Transverse colon (tissue), 4 donors: ENCODE measurements at regions not wholly inside any gene's neighbourhood (a gene's known extent, or its start where the extent isn't known, plus 50 kb on each side); places are given as distances from the start of the nearest gene placed in this dataset.

Source experiments
- EP300 ChIP-seq: sonication (generic); formaldehyde crosslinking; IDR thresholded peaks from one replicate; pipeline ENCODE4 v1.6.1; 2017; ENCODE audit warnings: antibody characterized with exemption, low read depth
- POLR2A ChIP-seq: fragments of 450-650 bp; IDR thresholded peaks from one replicate; pipeline ENCODE4 v1.6.1; 2016; ENCODE audit warnings: antibody characterized with exemption, mild to moderate bottlenecking, moderate library complexity
- POLR2AphosphoS5 ChIP-seq, 3 donors: sonication (generic); formaldehyde crosslinking; IDR thresholded peaks; one replicate each; pipeline ENCODE4 v1.6.1; 2016; ENCODE audit warnings: antibody characterized with exemption in 3 of 3
- TF ChIP-seq, protein P1 (sequence below), 5 experiments: fragments of 200-600 bp in 3 of 5; fragments of 450-650 bp in 2 of 5; sonication (generic) in 3 of 5; IDR thresholded peaks; 1 replicate in 2 of 5; 2 replicates in 3 of 5; pipeline ENCODE4 v1.5.1; 2016 to 2017; ENCODE audit warnings: antibody characterized with exemption in 5 of 5, inconsistent platforms in 3 of 5, mild to moderate bottlenecking in 2 of 5, moderate library complexity in 1 of 5

DNA sequence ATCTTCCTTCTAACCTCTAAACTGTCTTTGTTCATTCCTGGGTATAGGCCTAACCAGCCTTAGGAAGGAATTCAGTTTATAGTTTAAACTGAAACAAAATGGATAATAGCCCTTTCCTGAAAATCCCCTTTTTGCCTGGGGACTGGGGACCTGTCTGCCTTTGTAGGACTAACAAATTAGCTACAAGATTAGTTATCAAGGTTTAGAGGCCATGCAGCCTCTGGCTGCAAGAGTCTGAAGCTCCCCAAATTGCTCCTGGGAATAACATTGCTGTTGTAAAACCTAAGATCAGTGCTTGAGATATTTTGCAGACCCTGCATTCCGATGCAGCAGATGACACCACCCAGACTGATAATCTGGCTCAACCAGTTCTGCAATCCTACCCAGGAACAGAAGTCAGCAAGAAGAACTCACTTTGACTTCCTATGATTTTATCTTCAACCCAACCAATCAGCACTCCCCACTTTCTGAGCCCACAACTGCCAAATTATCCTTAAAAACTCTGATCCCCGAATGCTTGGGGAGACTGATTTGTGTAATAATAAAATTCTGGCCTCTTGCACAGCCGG, 96.6 kb upstream of the ETV3 start:
- TF ChIP-seq, protein P1, sequence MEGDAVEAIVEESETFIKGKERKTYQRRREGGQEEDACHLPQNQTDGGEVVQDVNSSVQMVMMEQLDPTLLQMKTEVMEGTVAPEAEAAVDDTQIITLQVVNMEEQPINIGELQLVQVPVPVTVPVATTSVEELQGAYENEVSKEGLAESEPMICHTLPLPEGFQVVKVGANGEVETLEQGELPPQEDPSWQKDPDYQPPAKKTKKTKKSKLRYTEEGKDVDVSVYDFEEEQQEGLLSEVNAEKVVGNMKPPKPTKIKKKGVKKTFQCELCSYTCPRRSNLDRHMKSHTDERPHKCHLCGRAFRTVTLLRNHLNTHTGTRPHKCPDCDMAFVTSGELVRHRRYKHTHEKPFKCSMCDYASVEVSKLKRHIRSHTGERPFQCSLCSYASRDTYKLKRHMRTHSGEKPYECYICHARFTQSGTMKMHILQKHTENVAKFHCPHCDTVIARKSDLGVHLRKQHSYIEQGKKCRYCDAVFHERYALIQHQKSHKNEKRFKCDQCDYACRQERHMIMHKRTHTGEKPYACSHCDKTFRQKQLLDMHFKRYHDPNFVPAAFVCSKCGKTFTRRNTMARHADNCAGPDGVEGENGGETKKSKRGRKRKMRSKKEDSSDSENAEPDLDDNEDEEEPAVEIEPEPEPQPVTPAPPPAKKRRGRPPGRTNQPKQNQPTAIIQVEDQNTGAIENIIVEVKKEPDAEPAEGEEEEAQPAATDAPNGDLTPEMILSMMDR (IDR thresholded peaks at IDR 0.05), result no peak
- TF ChIP-seq POLR2A (no peak), POLR2AphosphoS5 (IDR thresholded peaks at IDR 0.05) (no peak), EP300 (no peak)
